NCI-H1930 (cell line): ENCODE measurements at regions not wholly inside any gene's neighbourhood (a gene's known extent, or its start where the extent isn't known, plus 50 kb on each side); places are given as distances from the start of the nearest gene placed in this dataset.
"Not testable (repeated sequence)": the region's sequence is repeated elsewhere in the genome, so short reads cannot be mapped to it uniquely, and the experiment has no call there.

ENCODE experiments used
- DNase-seq, 2 experiments: peaks; one replicate each; lab custom pipeline; 2025; lab: John Stamatoyannopoulos, UW

DNA sequence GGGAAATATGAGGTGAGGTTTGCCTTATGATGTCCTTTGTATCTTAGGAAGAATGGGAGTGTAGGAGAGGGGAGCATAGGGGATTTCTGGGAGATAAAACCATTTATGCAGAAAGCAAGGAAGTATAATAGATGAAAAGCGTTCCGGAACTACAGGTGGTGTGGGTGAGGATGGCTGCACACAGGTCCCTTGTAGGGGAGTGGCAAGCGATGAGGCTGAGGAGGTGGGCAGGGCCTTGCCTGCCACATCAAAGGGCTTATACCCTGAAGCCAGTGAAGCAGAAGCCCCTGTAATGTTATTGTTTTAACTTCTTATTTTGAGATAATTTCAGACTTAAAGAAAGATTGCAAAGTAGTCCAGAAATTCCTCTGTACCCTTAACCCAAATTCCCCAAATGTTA lies 107.3 kb upstream of the IKBKE start:
- DNase-seq = not testable (repeated sequence)

DNA sequence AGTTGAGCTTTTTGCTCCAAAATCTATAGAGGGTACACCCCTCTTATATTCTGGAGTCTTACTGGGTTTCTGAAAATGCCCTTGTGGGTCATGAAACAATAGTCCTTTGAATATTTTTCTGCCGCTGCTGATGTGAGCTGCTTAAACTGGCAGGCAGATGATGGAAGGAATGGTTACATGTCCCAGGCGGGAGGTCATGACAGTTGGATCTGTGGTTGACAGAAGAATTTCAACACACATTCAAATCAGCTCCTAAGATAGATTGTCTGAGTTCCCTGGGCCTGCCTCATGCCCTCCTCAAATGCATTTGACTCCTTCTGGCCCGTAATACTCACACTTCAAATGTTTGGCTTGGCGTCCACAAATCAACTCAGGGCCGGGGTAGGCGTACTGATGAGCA lies 105.0 kb upstream of the IKBKE start:
- not testable (repeated sequence) for DNase-seq

DNA sequence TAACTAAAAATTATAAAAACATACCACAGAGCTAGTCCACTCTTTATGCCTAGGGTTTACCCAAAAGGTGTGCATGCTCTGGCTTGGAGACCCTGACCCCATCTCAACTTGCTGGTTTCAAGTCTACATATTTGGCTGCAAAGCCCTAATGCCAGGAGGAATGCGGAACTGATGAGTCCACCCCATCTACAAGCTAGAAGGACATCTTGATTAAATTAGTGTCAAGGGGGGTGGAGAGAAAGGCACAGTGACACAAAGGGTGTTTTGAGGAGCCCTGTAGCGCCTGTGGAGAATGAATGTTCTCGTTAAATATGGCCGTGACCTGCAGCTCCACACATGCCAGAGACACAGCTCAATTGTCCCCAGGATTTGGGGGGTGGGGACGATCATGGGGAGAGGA lies 104.1 kb upstream of the IKBKE start:
- DNase-seq = not testable (repeated sequence)

DNA sequence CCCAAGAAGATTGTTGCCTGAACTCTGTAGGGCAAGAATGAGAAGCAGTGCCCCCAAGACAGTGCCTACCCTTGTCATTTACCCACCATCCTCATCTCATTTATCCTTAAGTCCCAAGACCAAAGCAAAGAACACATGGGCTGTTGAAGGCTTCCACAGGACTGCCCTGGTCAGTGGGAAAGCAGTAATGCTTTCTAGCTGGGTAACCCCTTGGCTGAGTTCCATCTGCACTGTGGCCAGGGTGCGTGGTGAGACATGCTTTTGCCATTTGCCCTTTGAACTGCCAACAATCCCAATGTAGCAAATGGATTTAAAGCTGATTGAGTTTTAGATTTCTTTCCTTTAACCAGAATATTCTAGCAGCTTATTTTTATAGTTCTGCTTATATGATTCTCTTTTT lies 103.5 kb upstream of the IKBKE start:
- not testable (repeated sequence) for DNase-seq

DNA sequence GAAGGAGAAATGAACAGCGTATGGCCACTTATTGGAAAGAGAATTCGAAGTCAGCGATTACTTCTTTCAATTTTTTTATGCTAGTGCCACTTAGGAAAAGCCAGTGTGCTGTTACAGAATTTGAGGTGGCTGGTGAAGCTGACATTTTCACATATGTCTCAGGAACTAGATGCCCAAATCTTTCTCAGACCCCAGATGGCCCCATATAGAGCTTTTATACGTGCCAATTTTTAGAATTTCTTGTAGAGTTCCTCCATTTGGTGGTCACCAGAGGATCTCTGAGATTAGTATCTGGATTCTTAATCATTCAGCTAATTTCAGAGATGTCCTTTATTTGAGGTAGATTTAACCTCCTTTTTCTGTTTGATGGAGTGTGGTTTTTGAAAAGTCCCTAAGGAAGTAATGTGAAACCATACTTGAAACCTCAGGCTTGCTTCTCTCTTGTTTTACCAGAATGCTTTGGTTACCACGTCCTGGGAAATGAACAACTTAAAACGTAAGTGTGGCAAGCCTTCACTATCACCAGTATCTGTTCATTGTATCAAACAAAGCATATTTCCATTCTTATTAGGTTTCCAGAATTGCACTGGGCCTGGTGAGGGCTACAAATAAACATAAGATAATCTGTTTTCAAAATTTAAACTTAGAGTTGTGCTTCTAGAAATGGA lies 102.2 kb upstream of the IKBKE start:
- DNase-seq = not testable (repeated sequence)

DNA sequence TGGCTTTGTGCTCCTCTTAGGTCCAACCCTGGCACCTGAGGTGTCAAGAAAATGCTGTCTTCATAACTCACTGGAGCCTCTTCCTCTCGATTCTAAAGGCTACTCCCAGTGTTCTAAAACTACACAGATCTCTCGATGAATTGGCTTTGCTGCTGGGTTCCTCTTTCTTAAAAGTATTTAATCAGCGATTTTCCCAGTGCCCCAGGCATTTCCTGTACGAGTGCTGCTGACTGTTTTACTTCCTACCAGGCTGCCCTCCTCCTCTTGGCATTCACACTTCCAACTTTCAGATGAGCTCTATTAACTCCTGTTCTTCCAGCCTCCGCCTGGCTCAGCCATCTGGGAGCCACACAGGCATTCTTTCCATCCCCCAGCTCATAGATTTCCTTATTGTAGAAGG lies 95.6 kb upstream of the IKBKE start:
- not testable (repeated sequence) for DNase-seq

DNA sequence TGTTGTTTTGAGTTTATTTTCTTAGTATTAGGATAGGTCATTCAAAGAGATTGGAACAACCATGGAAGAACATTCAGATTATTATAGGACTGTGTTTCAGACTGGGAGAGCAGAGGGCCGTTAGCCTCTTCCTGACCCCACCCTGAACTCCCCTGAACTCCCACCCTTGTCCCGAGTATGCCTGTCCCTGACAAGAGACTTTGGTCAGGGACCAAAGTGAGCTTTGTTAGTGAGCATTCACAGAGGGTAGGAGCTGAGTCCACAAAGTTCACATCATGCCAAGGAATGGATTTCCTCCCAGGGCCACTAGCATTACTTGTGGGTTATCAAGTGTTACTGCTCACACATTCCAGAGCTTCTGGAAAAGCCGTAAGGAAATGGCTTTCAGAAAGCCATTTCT lies 94.7 kb upstream of the IKBKE start:
- DNase-seq = not testable (repeated sequence)

DNA sequence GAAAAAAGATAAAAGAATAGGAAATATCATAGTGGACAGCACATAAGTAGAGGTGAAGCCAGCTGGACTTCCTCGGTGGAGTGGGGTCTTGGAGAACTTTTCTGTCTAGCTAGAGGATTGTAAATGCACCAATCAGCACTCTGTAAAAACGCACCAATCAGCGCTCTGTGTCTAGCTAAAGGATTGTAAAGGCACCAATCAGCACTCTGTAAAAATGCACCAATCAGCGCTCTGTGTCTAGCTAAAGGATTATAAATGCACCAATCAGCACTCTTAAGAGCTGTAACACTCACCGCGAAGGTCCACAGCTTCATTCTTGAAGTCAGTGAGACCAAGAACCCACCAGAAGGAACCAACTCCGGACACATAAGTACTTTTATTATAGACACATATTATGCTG lies 91.8 kb upstream of the IKBKE start:
- DNase-seq = not testable (repeated sequence)

DNA sequence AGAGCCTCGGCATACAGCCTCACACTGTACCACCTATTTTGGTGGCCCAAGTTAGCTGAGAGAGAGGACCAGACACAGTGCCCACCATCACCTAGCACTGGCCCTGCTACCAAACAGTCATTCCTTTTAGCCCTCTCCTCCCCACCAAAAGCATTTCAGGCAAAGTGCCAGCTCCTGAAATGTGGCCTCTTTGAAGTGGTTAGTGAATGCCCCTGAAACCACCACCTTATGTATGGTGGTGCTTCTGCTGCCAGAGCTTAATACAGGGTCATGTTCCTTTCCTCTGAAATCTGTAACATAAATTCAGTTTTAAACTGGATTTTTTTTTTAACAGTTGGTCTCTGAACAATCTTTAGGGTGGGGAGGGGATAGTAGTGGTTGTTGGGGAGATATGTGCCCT lies 91.0 kb upstream of the IKBKE start:
- not testable (repeated sequence) for DNase-seq

DNA sequence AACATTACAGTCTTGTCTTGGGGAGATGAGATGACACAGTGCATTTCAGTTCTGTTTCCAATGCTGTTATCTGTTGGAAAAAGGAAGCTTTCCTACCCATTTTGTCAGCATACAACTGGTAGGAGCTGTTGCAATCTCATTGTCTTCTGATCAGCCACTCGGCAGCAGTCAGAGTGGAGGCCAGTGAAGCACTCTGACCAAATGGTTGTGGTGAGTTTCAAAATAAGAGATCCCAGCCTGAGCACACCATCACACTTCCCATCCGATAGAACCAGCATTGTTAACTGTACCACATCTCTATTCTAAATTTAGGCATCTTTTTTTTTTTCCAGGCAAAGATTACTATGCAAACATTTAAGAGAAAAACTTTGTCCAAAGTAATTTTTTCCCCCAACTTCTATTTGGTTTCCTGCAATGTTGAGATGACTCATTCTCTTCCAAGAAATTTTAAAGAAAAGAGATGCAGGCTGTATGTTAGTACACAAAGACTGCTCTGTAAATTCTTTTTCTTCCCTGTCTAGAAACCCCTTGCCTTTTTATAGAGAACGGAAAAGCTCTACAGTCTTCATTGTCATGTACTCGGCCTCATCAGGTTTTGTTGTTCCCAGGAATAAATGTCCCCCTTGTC lies 90.0 kb upstream of the IKBKE start:
- DNase-seq = not testable (repeated sequence)

DNA sequence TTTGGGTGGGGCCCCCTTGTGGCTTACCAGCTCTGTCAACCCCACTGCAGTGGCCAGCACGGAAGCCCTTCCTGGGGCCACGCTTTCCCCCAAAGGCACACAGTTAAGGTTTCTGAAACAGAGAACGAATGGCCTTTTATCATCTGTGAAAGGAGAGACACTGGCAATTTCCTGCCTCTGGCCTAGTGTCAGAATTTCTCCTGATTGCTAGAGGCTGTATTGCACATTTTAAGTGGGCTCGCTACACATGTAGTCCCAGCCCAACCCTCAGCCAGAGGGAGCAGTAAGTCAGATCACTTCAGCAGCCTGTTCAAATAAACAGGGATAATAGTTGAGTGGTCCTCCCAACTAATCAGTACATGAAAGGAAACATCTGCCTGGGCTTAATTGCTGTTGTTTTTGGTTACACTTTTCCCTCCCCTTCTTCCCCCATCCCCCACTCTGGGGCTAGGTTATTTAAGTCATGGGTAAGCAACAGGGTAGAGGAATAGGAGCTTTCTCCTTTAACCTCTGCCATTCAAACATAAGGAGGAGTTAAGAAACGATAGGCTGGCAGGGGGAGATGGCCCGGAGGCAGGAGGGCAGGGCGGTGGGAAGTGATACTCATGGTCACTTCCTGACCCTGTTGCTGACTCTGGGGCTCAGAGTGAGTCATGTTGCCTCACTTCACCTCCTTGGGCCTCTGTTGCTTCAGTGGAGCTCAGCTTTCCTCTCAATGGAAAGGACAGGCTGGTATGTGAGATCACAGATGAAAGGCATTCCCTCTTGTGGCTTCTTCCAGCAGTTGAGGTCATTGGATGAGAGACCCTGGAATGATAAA lies 89.3 kb upstream of the IKBKE start:
- DNase-seq = not testable (repeated sequence)

DNA sequence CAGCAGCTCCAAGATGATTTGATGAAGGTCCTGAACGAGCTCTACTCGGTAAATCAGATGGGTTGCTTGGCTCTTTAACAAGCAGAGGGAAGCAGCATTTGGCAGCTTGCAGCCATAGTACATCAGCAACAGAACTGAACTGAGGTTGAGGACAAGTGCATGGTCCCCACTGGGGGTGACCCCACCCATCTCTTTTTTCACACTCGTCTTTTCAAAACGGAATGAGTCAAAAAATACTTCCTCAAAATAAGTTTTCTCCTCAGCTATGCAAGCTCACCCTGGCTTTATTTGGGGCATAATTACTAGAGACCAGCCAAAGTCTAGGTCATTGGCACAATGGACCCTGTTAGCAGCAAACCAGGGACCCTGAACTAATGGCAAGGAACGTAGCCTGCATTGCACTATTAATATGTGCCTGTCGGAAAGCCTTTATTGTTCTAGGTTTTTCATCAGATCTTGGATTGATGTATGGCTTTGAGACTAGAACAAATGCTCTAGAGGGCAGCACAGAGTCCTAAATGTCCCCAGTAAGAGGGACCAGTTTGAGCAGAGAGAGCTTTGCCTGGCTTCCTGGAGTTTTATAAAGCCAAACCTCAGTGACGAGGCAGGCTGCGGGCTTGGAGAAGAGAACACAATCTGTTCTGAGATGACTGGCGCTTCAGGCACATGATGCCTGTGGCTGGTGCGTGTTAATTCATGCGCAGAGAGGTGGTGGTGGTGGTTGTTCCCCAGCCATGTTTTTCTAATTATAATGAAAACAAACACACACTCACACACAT lies 86.1 kb upstream of the IKBKE start:
- DNase-seq = peak in 1 of 2 experiments; percentile 2

DNA sequence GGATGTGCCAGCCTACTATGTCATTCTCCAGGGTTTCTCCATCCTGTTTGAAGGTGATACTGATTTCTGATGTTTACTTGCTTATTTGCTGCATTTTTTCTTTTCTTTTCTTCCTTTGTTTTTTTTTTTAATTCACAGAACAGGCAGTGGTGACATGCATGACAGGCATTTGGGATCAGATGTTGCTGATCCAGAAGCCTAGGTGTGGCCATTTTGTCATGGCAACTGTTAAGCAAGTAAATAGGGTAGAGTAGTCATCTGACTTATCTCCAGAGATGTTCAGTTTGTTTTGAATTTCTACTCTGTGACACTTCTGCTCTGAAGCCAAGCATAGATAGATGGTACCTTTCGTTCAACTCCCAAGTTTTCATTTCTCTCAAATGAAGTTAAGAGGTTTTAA lies 85.4 kb upstream of the IKBKE start:
- DNase-seq = not testable (repeated sequence)

DNA sequence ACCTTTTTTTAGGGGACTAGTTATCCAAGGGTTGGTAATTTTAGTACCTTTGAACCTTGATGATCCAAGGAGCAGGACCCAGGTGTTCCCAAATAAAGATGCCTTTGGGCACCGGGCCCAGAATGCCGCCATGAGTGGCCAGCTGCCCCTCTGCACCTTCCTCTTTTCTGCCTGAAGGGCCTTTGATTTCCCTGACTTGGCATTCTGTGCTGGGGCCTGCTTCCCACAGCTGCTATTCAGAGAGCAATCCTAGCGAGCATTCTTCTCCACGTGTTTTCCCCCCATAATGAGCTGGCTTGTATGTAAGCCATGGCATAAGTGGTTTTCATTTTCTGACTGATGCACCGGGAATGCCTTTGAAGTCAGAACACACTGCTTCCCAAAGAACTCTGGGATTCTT lies 82.6 kb upstream of the IKBKE start:
- DNase-seq = not testable (repeated sequence)

DNA sequence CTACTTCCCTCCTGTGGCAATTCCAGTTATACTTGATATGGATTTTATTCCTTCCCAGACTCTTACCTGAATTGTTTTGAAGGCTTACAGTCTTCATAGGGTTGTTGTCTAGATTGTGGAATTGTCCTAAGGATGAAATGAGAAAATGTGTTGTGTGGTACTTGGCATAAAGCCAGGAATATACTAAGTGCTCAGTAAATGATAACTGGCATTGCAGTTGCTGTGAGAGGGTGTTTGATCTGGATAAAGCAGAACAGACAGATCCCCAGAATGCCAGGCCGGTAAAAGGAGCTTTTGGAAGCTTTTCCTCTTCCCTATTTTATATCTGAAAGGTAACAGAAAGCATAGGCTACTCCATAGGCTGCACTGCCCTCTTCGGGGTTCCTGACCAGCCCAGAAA lies 78.4 kb upstream of the IKBKE start:
- not testable (repeated sequence) for DNase-seq

DNA sequence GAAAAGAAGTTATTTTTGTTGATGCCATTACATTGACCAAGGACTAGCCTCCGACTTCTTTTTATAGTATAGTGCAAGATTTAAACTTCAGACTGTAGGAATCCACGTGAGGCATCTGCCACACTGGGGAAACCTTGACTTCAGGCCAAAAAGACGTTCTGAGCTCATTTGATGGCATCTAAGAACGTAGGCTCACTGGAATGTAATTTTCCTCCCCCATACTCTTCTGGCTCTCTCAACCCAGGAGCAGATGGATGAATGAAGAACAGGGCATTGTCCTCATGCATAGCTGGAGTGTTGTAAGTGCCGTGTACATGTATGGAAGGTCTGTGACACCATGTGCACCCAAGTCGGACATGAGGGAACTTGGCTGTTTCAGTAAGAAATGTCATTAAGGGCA lies 72.8 kb upstream of the IKBKE start:
- not testable (repeated sequence) for DNase-seq

DNA sequence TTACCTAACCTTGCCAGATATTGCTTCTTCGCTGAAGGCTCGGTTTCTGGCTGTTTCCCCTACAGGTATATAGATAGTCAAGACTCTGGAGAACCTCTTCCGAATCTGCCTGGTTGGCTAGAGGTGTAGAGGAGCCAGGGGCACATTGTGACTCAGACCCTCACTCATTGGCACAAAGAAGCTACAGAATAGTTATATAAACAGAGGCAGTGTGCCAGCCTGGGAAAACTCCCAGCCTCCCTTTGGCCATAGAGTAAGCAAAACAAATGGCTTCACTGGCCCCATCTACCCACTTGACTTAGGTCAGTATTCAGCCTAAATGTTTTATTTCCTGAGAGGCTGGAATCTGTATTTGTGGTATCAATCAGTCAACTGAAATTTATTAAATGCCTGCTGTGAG lies 72.0 kb upstream of the IKBKE start:
- not testable (repeated sequence) for DNase-seq

DNA sequence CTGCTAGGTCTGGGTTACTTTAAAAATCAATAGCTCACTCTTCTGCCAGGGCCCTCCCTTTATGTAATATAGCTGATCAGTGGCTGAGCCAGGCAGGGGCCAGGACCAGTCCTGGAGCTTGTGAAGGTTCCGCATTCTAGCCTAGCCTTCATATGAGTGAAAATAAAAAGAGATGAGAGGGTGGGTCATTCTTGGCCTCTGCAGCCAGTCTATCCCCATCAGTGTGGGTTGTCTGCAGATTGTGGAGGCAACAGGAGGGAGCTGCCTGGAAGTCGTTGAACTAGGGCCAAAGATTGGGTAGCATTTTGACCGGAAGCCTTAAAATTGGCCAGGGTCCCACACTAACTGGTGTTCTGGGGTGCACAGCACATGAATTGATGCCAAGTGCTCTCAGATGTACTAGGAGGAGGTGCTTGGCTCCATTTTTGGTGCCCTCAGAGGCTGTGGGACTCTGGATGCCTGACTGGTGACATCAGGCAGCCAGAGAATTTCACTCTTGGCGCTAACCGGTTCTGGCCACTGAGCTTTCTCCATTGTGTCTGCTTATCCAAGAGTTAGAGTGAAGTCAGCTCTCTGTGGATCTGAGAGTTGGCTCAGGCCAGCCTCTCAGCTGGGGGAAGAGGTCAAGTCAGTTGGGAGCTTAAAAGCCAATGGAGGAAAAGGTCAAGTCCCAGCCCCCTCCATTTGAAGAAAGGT lies 66.5 kb upstream of the IKBKE start:
- DNase-seq = not testable (repeated sequence)

DNA sequence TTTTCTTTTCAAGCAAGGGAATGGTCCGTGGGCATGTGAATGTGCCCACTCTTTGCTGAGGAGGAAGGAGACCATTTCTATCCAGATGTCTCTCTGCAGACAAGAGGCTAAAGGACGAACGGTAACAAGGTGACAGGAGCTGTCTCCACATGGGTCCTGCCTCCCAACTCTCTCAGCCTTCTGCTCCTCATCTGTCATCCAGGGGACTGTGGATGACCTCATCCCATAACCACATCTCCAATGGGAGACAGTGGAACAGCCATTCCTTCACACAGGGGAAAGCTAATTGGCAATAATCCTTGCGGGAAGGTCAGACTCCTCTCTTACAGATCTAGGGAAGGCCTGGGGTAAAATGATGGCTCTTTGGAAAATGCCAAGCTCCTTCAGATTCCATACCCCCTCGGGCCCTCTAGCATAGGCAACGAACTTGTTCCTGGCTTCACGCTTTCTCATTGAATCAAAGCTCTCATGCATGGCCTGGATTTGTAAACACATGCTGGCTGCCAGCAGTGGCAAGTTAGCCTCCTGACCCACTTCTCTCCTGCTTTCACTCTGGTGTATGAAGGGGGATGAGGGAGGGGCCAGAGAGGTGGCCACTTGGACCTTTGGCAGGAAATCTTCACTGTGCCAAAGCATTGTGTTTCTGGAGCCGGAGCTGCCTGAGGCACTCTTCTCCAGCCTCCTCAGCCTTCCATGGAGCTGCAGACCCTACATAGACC lies 65.8 kb upstream of the IKBKE start:
- DNase-seq = not testable (repeated sequence)

DNA sequence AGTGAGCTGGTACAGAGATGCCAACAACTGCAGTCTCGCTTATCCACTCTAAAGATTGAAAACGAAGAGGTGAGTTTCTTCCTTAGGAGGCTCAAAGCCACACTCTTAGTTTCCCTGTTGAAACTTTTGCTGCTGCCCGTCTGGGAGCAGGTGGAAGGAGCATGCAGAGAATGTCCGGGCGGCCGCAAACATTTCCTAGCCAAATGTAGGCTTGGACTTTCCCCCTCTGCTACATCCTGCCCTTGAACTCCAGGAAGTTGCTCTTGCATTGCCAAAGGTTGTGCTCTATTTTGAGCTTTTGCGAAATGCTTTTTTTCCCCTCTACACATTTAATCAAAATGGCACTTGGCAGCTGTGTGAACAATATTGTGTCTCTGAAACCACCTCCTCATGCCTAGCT lies 65.0 kb upstream of the IKBKE start:
- not testable (repeated sequence) for DNase-seq
